Ascending aorta (tissue), 2 donors: ENCODE measurements at regions not wholly inside any gene's neighbourhood (a gene's known extent, or its start where the extent isn't known, plus 50 kb on each side); places are given as distances from the start of the nearest gene placed in this dataset.

ENCODE experiments used
- DNase-seq, 2 donors: peaks; one replicate each; pipeline ENCODE4 v3.0.0-alpha.2; 2019; ENCODE audit warnings: low spot score in 2 of 2
- H3K27ac ChIP-seq, 2 donors: fragments of 200-600 bp; sonication (generic); one replicate each; pipeline ENCODE4 v1.5.1; 2016 to 2017; ENCODE audit warnings: mild to moderate bottlenecking in 1 of 2
- H3K27me3 ChIP-seq: fragments of 200-600 bp; sonication (generic); one replicate; pipeline ENCODE4 v1.5.1; 2017
- H3K36me3 ChIP-seq, 2 donors: fragments of 200-600 bp; sonication (generic); one replicate each; pipeline ENCODE4 v1.5.1; 2016
- H3K4me1 ChIP-seq, 2 donors: fragments of 200-600 bp; sonication (generic); one replicate each; pipeline ENCODE4 v1.5.1; 2016 to 2017; ENCODE audit warnings: mild to moderate bottlenecking in 1 of 2
- H3K4me3 ChIP-seq, 2 donors: fragments of 200-600 bp; sonication (generic); one replicate each; pipeline ENCODE4 v1.5.1; 2016 to 2017; ENCODE audit warnings: mild to moderate bottlenecking in 1 of 2
- H3K9me3 ChIP-seq, 2 donors: fragments of 200-600 bp; sonication (generic); one replicate each; pipeline ENCODE4 v1.5.1; 2016
- intact Hi-C: fragments of 100-400 bp; cut with DNase I; formaldehyde crosslinking; loops from one replicate; pipeline ENCODE4 v1.15.1; 2023
- TF ChIP-seq, protein P1 (sequence below), 3 experiments: fragments of 200-600 bp in 2 of 3; fragments of 450-650 bp in 1 of 3; sonication (generic) in 2 of 3; IDR thresholded peaks; one replicate each; pipeline ENCODE4 v1.5.1; 2016 to 2019; ENCODE audit warnings: antibody characterized with exemption in 3 of 3, mild to moderate bottlenecking in 1 of 3, moderate library complexity in 1 of 3

- Histone ChIP-seq H3K36me3 (no peaks in the 10 kb centered on the region), H3K27me3 (no peaks in the 10 kb centered on the region), H3K27ac (peak overlapping the region in 1 of 2 donors; percentile 8), H3K4me3 (peak overlapping the region; percentile 47 to 58), H3K4me1 (no peaks in the 10 kb centered on the region), H3K9me3 (no peaks in the 10 kb centered on the region)
- peak; percentile 14 to 78 for DNase-seq
- intact Hi-C loops: loop anchor here (2.0 kb wide), 1 partner anchor 424 kb away; the partner anchor contains the start of gene STMP1
- TF ChIP-seq, protein P1, sequence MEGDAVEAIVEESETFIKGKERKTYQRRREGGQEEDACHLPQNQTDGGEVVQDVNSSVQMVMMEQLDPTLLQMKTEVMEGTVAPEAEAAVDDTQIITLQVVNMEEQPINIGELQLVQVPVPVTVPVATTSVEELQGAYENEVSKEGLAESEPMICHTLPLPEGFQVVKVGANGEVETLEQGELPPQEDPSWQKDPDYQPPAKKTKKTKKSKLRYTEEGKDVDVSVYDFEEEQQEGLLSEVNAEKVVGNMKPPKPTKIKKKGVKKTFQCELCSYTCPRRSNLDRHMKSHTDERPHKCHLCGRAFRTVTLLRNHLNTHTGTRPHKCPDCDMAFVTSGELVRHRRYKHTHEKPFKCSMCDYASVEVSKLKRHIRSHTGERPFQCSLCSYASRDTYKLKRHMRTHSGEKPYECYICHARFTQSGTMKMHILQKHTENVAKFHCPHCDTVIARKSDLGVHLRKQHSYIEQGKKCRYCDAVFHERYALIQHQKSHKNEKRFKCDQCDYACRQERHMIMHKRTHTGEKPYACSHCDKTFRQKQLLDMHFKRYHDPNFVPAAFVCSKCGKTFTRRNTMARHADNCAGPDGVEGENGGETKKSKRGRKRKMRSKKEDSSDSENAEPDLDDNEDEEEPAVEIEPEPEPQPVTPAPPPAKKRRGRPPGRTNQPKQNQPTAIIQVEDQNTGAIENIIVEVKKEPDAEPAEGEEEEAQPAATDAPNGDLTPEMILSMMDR (IDR thresholded peaks at IDR 0.05): no peak
Observed at GRCh38 chr7:136086712-136087111, 109.6 kb upstream of the MTPN start.

GRCh38 chr7:136079934-136080333 is 102.8 kb upstream of the MTPN start:
- DNase-seq: no peak
- Histone ChIP-seq H3K4me3 (no peak overlapping the region), H3K27me3 (no peaks in the 10 kb centered on the region), H3K36me3 (no peaks in the 10 kb centered on the region), H3K9me3 (no peaks in the 10 kb centered on the region), H3K27ac (no peak overlapping the region), H3K4me1 (no peaks in the 10 kb centered on the region)
- intact Hi-C loops: no loop called here
- TF ChIP-seq, protein P1 (IDR thresholded peaks at IDR 0.05): no peak

GRCh38 chr7:136079478-136079892 is 102.3 kb upstream of the MTPN start:
- Histone ChIP-seq H3K27ac (no peak overlapping the region), H3K4me1 (no peaks in the 10 kb centered on the region), H3K9me3 (no peaks in the 10 kb centered on the region), H3K36me3 (no peaks in the 10 kb centered on the region), H3K27me3 (no peaks in the 10 kb centered on the region), H3K4me3 (no peak overlapping the region)
- DNase-seq: no peak
- TF ChIP-seq, protein P1 (IDR thresholded peaks at IDR 0.05): no peak
- intact Hi-C loops: no loop called here

GRCh38 chr7:136079066-136079465 is 101.9 kb upstream of the MTPN start:
- no peaks in the 10 kb centered on the region for H3K36me3 ChIP-seq
- no peak overlapping the region for H3K27ac ChIP-seq
- DNase-seq: no peak
- no peak overlapping the region for H3K4me3 ChIP-seq
- no peaks in the 10 kb centered on the region for H3K4me1 ChIP-seq
- no peaks in the 10 kb centered on the region for H3K27me3 ChIP-seq
- TF ChIP-seq, protein P1 (IDR thresholded peaks at IDR 0.05): no peak
- intact Hi-C loops: no loop called here
- no peaks in the 10 kb centered on the region for H3K9me3 ChIP-seq

DNA sequence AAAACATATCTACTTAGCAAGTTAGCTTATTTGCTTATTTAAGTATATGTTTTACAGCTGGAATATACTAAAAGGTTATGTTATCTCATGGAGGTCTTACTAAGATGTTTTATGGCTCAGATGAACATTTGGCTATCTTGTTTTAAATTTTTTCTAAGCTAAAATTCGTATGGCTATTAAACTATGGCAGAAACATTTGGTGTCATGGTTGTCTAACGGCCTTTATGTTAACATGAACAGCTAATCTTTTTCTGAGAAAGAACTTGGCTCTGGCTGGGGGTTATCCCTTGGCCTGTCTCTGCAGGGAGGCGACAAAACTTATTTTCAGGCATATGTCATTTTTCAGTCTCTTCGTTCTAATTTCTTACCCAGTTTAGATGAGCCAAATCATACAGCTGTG is 101.5 kb upstream of the MTPN start:
- no peaks in the 10 kb centered on the region for H3K27me3 ChIP-seq
- no peaks in the 10 kb centered on the region for H3K9me3 ChIP-seq
- intact Hi-C loops: no loop called here
- no peaks in the 10 kb centered on the region for H3K36me3 ChIP-seq
- no peaks in the 10 kb centered on the region for H3K4me1 ChIP-seq
- no peak for DNase-seq
- H3K27ac ChIP-seq: no peak overlapping the region
- TF ChIP-seq, protein P1 (IDR thresholded peaks at IDR 0.05): no peak
- no peak overlapping the region for H3K4me3 ChIP-seq

DNA sequence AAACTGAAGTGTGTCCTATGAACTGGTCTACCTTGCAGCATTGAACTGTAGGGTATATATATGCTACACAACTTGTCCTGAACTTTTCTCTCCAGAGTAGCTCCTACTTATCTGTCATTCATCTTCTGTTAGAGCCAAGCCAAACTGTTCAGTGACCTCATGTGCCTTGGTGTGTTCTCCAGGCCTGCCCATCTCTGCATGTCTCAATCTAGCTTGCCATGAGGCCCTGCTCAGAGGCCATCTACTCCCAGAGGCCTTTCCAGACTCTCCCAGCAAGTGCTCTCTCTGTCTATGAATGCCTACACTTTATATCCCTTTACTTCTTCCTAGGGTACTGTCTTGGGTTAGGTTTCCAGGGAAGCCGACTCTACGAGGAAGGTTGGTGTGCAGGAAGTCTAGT is 99.8 kb upstream of the MTPN start:
- DNase-seq: no peak
- Histone ChIP-seq H3K27ac (no peak overlapping the region), H3K27me3 (no peaks in the 10 kb centered on the region), H3K4me3 (no peak overlapping the region), H3K4me1 (no peaks in the 10 kb centered on the region), H3K36me3 (no peaks in the 10 kb centered on the region), H3K9me3 (no peaks in the 10 kb centered on the region)
- intact Hi-C loops: no loop called here
- TF ChIP-seq, protein P1 (IDR thresholded peaks at IDR 0.05): no peak
